Upper lobe of left lung (tissue), 6 donors: ENCODE measurements at regions not wholly inside any gene's neighbourhood (a gene's known extent, or its start where the extent isn't known, plus 50 kb on each side); places are given as distances from the start of the nearest gene placed in this dataset.

ENCODE experiments used
- ATAC-seq, 2 donors: fragments of 200-7000 bp; cut with Tn5 transposase; one replicate each; pipeline ENCODE4 v1.9.1; 2022; ENCODE audit warnings: mild to moderate bottlenecking in 2 of 2, moderate library complexity in 2 of 2; ENCODE audit not compliant: low FRiP score in 2 of 2
- DNase-seq, 2 donors: peaks; one replicate each; pipeline ENCODE4 v3.0.0-alpha.2; 2019 to 2020
- H3K27ac ChIP-seq, 4 donors: fragments of 200-600 bp; sonication (generic); one replicate each; pipeline ENCODE4 v1.5.1; 2016 to 2019
- H3K27me3 ChIP-seq, 4 donors: fragments of 200-600 bp; sonication (generic); one replicate each; pipeline ENCODE4 v1.5.1; 2017 to 2019
- H3K36me3 ChIP-seq, 4 donors: fragments of 200-600 bp; sonication (generic); one replicate each; pipeline ENCODE4 v1.5.1; 2016 to 2019
- H3K4me1 ChIP-seq, 4 donors: fragments of 200-600 bp; sonication (generic); one replicate each; pipeline ENCODE4 v1.5.1; 2018 to 2019
- H3K4me3 ChIP-seq, 4 donors: fragments of 200-600 bp; sonication (generic); one replicate each; pipeline ENCODE4 v1.5.1; 2017 to 2019; ENCODE audit warnings: mild to moderate bottlenecking in 2 of 4, moderate library complexity in 1 of 4
- H3K9me3 ChIP-seq, 4 donors: fragments of 200-600 bp; sonication (generic); one replicate each; pipeline ENCODE4 v1.5.1; 2018 to 2019
- EP300 ChIP-seq, 4 donors: sonication (generic); formaldehyde crosslinking; IDR thresholded peaks; one replicate each; pipeline ENCODE4 v1.5.1; 2017; ENCODE audit warnings: antibody characterized with exemption in 4 of 4, control low read depth in 2 of 4
- POLR2A ChIP-seq, 4 donors: fragments of 450-650 bp; IDR thresholded peaks; one replicate each; pipeline ENCODE4 v1.5.1; 2016 to 2017; ENCODE audit warnings: antibody characterized with exemption in 4 of 4, mild to moderate bottlenecking in 2 of 4
- POLR2AphosphoS5 ChIP-seq, 2 donors: sonication (generic); formaldehyde crosslinking; IDR thresholded peaks; one replicate each; pipeline ENCODE4 v1.5.1; 2017; ENCODE audit warnings: antibody characterized with exemption in 2 of 2
- WGBS, 2 donors: methylation state at CpG; one replicate each; pipeline ENCODE4 v1.1.5; 2017 to 2018; 5-methylcytosine and 5-hydroxymethylcytosine counted together
- TF ChIP-seq, protein P1 (sequence below), 6 experiments: fragments of 450-650 bp in 4 of 6; fragments of 200-600 bp in 2 of 6; sonication (generic) in 2 of 6; IDR thresholded peaks; one replicate each; pipeline ENCODE4 v1.5.1; 2016 to 2019; ENCODE audit warnings: antibody characterized with exemption in 6 of 6
- donor health status: DM: no; HTN: no; CAD: no; lungs with moderate emphysema.
- donor health status: DM: no; HTN: yes; CAD: no; lungs with severe emphysema.

GRCh38 chr11:129533395-129533794, 157.7 kb downstream of the BARX2 start:
- no peak for TF ChIP-seq EP300 (IDR thresholded peaks at IDR 0.05)
- TF ChIP-seq, protein P1, sequence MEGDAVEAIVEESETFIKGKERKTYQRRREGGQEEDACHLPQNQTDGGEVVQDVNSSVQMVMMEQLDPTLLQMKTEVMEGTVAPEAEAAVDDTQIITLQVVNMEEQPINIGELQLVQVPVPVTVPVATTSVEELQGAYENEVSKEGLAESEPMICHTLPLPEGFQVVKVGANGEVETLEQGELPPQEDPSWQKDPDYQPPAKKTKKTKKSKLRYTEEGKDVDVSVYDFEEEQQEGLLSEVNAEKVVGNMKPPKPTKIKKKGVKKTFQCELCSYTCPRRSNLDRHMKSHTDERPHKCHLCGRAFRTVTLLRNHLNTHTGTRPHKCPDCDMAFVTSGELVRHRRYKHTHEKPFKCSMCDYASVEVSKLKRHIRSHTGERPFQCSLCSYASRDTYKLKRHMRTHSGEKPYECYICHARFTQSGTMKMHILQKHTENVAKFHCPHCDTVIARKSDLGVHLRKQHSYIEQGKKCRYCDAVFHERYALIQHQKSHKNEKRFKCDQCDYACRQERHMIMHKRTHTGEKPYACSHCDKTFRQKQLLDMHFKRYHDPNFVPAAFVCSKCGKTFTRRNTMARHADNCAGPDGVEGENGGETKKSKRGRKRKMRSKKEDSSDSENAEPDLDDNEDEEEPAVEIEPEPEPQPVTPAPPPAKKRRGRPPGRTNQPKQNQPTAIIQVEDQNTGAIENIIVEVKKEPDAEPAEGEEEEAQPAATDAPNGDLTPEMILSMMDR (IDR thresholded peaks at IDR 0.05): no peak
- TF ChIP-seq POLR2A (IDR thresholded peaks at IDR 0.05): no peak
- TF ChIP-seq POLR2AphosphoS5 (IDR thresholded peaks at IDR 0.05): no peak
- Histone ChIP-seq H3K27me3 (no peaks in the 10 kb centered on the region), H3K4me1 (no peaks in the 10 kb centered on the region), H3K27ac (no peak overlapping the region), H3K36me3 (no peaks in the 10 kb centered on the region), H3K4me3 (no peak overlapping the region), H3K9me3 (peaks cover 0 to 10% (median 3%) of the 10 kb centered on the region in 4 donors)
- no peak for ATAC-seq
- DNase-seq: no peak

DNA sequence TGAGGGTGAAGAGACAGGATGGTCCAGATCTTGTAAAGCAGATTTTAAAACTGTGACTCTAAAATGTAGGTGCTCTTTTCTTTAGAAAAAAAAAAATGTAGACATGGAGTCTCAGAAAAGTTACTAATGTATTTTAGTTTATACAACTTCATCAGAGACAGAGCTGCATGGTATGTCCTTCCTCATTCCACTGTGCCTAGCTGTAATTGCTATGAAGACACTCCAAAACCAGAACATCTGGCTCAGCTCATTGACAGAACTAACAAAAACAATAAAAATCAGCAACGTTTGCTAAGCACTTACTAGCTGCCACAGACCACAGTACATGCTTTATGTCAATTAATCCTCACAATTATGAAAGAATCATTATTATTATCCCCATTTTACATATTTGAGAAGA, 160.7 kb downstream of the BARX2 start:
- Histone ChIP-seq H3K9me3 (peaks cover 0 to 14% (median 9%) of the 10 kb centered on the region in 4 donors), H3K4me1 (no peaks in the 10 kb centered on the region), H3K36me3 (no peaks in the 10 kb centered on the region), H3K27ac (no peak overlapping the region), H3K27me3 (no peaks in the 10 kb centered on the region), H3K4me3 (no peak overlapping the region)
- ATAC-seq (no peak), DNase-seq (no peak)
- 52 to 64% methylated on average over 1 of the region's 1 CpG for WGBS, 2 donors
- TF ChIP-seq, protein P1 (IDR thresholded peaks at IDR 0.05): no peak
- TF ChIP-seq EP300 (IDR thresholded peaks at IDR 0.05): no peak
- no peak for TF ChIP-seq POLR2AphosphoS5 (IDR thresholded peaks at IDR 0.05)

- H3K27ac ChIP-seq: no peak overlapping the region
- TF ChIP-seq, protein P1 (IDR thresholded peaks at IDR 0.05): no peak
- TF ChIP-seq POLR2AphosphoS5 (IDR thresholded peaks at IDR 0.05): no peak
- no peak overlapping the region for H3K4me3 ChIP-seq
- H3K9me3 ChIP-seq: peaks cover 0 to 14% (median 9%) of the 10 kb centered on the region in 4 donors
- H3K27me3 ChIP-seq: no peaks in the 10 kb centered on the region
- WGBS, 2 donors: 84 to 96% methylated on average over 2 of the region's 2 CpGs
- DNase-seq: no peak
- ATAC-seq: no peak
- no peaks in the 10 kb centered on the region for H3K4me1 ChIP-seq
- H3K36me3 ChIP-seq: no peaks in the 10 kb centered on the region
These were observed 162.7 kb downstream of the BARX2 start for GRCh38 chr11:129538323-129538722.

DNA sequence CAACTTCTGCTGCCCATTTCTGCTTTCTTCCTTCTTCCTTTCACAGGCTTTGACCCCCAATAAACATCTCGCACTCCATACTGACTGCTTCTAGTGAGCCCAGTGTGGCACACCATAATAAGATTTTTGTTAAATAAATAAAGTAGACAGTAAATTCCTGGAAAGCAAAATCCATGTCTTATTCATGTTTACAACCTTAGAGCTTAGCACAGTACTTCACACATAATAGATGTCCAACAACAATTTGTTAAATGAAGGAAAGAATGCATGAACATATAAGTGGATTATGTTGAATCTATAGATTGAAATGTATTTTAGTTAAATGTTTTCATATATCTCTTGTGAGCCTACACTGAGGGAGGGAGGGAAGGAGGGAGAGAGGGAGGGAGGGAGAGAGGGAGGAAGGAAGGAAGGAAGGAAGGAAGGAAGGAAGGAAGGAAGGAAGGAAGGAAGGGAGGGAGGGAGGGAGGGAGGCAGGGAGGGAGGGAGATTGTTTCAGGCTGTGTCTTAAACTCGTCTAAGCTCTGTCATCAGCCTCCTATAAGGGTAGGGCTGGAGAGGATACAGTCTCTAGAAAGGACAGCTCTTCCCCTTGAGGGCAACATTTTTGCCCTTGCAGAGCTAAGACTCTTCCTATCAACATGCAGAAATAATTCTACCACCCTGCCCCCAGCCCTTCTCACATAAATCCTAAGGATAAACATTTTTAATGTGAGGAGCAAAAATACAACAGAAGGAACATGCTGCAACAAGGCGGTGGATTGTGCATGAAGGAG, 168.1 kb downstream of the BARX2 start:
- H3K4me1 ChIP-seq: no peaks in the 10 kb centered on the region
- TF ChIP-seq EP300 (IDR thresholded peaks at IDR 0.05) (no peak), POLR2AphosphoS5 (IDR thresholded peaks at IDR 0.05) (no peak), POLR2A (IDR thresholded peaks at IDR 0.05) (no peak)
- TF ChIP-seq, protein P1 (IDR thresholded peaks at IDR 0.05): no peak
- no peak overlapping the region for H3K4me3 ChIP-seq
- no peak overlapping the region for H3K27ac ChIP-seq
- no peaks in the 10 kb centered on the region for H3K36me3 ChIP-seq
- peaks cover 0 to 9% (median 4%) of the 10 kb centered on the region in 4 donors for H3K9me3 ChIP-seq
- ATAC-seq: no peak
- no peak for DNase-seq
- 69 to 70% methylated on average over 3 of the region's 3 CpGs for WGBS, 2 donors
- no peaks in the 10 kb centered on the region for H3K27me3 ChIP-seq

- TF ChIP-seq, protein P1 (IDR thresholded peaks at IDR 0.05): no peak
- TF ChIP-seq EP300 (IDR thresholded peaks at IDR 0.05) (no peak), POLR2A (IDR thresholded peaks at IDR 0.05) (no peak), POLR2AphosphoS5 (IDR thresholded peaks at IDR 0.05) (no peak)
- Histone ChIP-seq H3K9me3 (peaks cover 0 to 6% (median 3%) of the 10 kb centered on the region in 4 donors), H3K4me3 (no peak overlapping the region), H3K36me3 (no peaks in the 10 kb centered on the region), H3K27ac (no peak overlapping the region), H3K4me1 (no peaks in the 10 kb centered on the region), H3K27me3 (no peaks in the 10 kb centered on the region)
- DNase-seq (no peak), ATAC-seq (no peak)
- 71 to 85% methylated on average over 1 of the region's 1 CpG for WGBS, 2 donors
These were observed 169.0 kb downstream of the BARX2 start for GRCh38 chr11:129544691-129545090.
